ENCODE measurements at regions not wholly inside any gene's neighbourhood (a gene's known extent, or its start where the extent isn't known, plus 50 kb on each side); places are given as distances from the start of the nearest gene placed in this dataset.
A peak's percentile ranks its signal among the peaks of the same experiment; 100 is the strongest.

- TF ChIP-seq, protein P1, sequence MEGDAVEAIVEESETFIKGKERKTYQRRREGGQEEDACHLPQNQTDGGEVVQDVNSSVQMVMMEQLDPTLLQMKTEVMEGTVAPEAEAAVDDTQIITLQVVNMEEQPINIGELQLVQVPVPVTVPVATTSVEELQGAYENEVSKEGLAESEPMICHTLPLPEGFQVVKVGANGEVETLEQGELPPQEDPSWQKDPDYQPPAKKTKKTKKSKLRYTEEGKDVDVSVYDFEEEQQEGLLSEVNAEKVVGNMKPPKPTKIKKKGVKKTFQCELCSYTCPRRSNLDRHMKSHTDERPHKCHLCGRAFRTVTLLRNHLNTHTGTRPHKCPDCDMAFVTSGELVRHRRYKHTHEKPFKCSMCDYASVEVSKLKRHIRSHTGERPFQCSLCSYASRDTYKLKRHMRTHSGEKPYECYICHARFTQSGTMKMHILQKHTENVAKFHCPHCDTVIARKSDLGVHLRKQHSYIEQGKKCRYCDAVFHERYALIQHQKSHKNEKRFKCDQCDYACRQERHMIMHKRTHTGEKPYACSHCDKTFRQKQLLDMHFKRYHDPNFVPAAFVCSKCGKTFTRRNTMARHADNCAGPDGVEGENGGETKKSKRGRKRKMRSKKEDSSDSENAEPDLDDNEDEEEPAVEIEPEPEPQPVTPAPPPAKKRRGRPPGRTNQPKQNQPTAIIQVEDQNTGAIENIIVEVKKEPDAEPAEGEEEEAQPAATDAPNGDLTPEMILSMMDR (IDR thresholded peaks at IDR 0.05; ENCODE audit: unreplicated experiment) = peak; percentile 13
- Mint-ChIP-seq H3K9me3 (ENCODE audit: low read depth) (no peaks in the 10 kb centered on the region), H3K27me3 (peaks cover 15% of the 10 kb centered on the region), H3K27ac (no peak overlapping the region), H3K4me3 (ENCODE audit: low read depth) (no peak overlapping the region), H3K36me3 (ENCODE audit: insufficient read depth) (no peaks in the 10 kb centered on the region), H3K4me1 (ENCODE audit: low read depth) (no peaks in the 10 kb centered on the region)
- DNase-seq (ENCODE audit: low spot score, unreplicated experiment) = no peak
These were observed 131.6 kb upstream of the ZC3H12A start for GRCh38 chr1:37342736-37343135.

DNA sequence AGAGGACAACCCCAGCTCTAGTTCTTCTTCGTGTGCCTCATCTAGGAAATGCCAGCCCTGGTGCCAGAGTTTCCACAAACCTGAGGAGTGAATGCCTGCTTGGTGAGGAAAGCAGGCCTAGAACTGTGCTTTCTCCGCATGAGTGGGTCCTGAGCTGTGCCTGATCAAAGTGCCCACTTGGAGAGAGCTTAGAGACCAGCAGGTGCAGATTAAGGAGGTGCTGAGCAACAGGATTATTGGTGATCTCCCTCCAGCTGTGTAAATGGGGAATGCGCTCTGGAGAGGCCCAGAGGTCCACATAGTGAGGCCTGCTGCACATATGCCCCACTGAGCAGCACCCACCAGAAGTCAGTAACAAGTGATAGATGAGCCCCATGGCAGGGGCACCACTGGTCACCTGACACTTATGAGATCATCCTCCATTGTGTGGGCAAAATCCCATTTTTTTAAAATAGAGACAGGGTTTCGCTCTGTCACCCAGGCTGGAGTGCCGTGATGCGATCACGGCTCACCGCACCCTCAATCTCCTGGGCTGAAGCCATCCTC, 127.2 kb upstream of the ZC3H12A start:
- Mint-ChIP-seq H3K36me3 (ENCODE audit: insufficient read depth) (no peaks in the 10 kb centered on the region), H3K27me3 (peaks cover 22% of the 10 kb centered on the region)

GRCh38 chr1:37353871-37354270, 120.5 kb upstream of the ZC3H12A start:
- Mint-ChIP-seq H3K36me3 (ENCODE audit: insufficient read depth) (no peaks in the 10 kb centered on the region), H3K27ac (no peak overlapping the region), H3K4me1 (ENCODE audit: low read depth) (no peaks in the 10 kb centered on the region), H3K27me3 (peaks cover 36% of the 10 kb centered on the region), H3K9me3 (ENCODE audit: low read depth) (no peaks in the 10 kb centered on the region), H3K4me3 (ENCODE audit: low read depth) (no peak overlapping the region)
- no peak for DNase-seq (ENCODE audit: low spot score, unreplicated experiment)
- TF ChIP-seq, protein P1 (IDR thresholded peaks at IDR 0.05; ENCODE audit: unreplicated experiment) = no peak

More for the DNA sequence above, 127.2 kb upstream of the ZC3H12A start:
- Mint-ChIP-seq H3K4me3 (ENCODE audit: low read depth) (no peak overlapping the region), H3K9me3 (ENCODE audit: low read depth) (no peaks in the 10 kb centered on the region), H3K4me1 (ENCODE audit: low read depth) (no peaks in the 10 kb centered on the region), H3K27ac (no peak overlapping the region)
- TF ChIP-seq, protein P1 (IDR thresholded peaks at IDR 0.05; ENCODE audit: unreplicated experiment) = no peak
- DNase-seq (ENCODE audit: low spot score, unreplicated experiment) = no peak

- H3K27me3 Mint-ChIP-seq = peaks cover 39% of the 10 kb centered on the region
- no peaks in the 10 kb centered on the region for H3K36me3 Mint-ChIP-seq (ENCODE audit: insufficient read depth)
- DNase-seq (ENCODE audit: low spot score, unreplicated experiment) = no peak
- no peaks in the 10 kb centered on the region for H3K4me1 Mint-ChIP-seq (ENCODE audit: low read depth)
- H3K9me3 Mint-ChIP-seq (ENCODE audit: low read depth) = no peaks in the 10 kb centered on the region
- no peak overlapping the region for H3K27ac Mint-ChIP-seq
- TF ChIP-seq, protein P1 (IDR thresholded peaks at IDR 0.05; ENCODE audit: unreplicated experiment) = no peak
- no peak overlapping the region for H3K4me3 Mint-ChIP-seq (ENCODE audit: low read depth)
These were observed 119.3 kb upstream of the ZC3H12A start for GRCh38 chr1:37354876-37355650.

- Mint-ChIP-seq H3K27me3 (peaks cover 60% of the 10 kb centered on the region), H3K36me3 (ENCODE audit: insufficient read depth) (no peaks in the 10 kb centered on the region), H3K9me3 (ENCODE audit: low read depth) (no peaks in the 10 kb centered on the region), H3K4me3 (ENCODE audit: low read depth) (no peak overlapping the region), H3K4me1 (ENCODE audit: low read depth) (no peaks in the 10 kb centered on the region), H3K27ac (no peak overlapping the region)
- TF ChIP-seq, protein P1 (IDR thresholded peaks at IDR 0.05; ENCODE audit: unreplicated experiment) = no peak
- DNase-seq (ENCODE audit: low spot score, unreplicated experiment) = no peak
These were observed 115.4 kb upstream of the ZC3H12A start for GRCh38 chr1:37358992-37359391.
